GM12874 (cell line): ENCODE measurements at regions not wholly inside any gene's neighbourhood (a gene's known extent, or its start where the extent isn't known, plus 50 kb on each side); places are given as distances from the start of the nearest gene placed in this dataset.

Experiments
- CTCF ChIP-seq: IDR thresholded peaks from 2 replicates; pipeline ENCODE4 v1.5.1; 2011; ENCODE audit warnings: low read depth, mild to moderate bottlenecking, control low read depth, low read length, moderate library complexity; ENCODE audit not compliant: insufficient read depth

- no peak for TF ChIP-seq CTCF
Observed at GRCh38 chr12:113533842-113534375, 62.2 kb upstream of the LHX5 start.

DNA sequence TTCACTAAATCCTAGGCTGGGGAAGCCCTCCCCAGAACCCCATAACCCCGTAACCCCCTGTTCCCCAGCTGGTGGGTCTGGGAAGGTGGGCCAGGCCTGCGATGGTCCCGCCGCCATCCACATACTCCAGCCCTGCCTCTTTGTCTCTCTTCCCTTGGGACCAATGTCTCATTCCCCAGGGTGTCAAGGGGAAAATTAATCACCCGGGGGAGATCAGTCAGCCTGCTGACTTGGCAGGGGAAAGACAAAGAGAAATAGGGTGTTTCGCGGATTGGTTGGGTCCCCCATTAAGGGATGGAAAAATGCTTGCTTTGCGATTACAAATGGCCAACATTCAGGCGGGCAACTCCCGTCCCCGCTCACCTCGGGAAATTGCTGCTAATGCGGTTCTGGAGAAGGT is 60.6 kb upstream of the LHX5 start:
- no peak for TF ChIP-seq CTCF

- TF ChIP-seq CTCF = no peak
Observed at GRCh38 chr12:113528606-113529293, 57.1 kb upstream of the LHX5 start.

DNA sequence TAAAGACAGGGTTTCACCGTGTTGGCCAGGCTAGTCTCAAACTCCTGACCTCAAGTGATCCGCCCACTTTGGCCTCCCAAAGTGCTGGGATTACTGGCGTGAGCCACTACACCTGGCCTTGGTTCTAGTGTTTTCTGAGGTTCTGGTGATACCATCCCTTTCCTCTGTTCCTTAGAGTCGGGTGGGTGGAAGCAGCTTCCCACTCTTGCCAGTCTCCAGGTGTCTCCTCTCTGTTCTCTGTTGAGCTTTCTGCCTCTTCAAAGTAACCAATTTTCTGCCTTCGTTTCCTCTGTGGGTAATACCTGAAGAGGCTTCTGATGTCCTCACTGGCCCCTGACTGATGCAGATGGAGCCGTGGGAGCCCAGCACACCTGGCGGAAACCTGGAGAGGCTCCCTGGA is 53.4 kb upstream of the LHX5 start:
- no peak for TF ChIP-seq CTCF

DNA sequence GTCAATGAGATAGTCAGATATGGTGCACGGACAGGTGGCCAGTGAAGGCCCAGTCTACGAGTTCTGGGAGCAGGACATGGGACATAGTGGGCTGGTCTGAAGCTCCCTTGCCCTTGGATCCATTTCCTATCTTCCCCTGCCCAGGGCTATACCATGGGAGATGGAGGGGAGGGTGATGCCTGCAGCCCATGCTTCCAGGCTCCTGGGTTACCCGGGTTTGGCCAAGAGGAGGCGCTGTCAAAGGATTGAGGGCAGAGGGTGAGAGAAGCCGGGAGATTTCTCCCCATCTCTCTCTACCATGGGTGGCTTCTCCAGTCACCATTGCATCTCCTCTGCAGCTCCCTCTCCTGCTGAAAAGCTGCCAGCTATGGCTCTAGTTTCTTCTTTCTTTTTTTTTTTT is 52.8 kb upstream of the LHX5 start:
- no peak for TF ChIP-seq CTCF

DNA sequence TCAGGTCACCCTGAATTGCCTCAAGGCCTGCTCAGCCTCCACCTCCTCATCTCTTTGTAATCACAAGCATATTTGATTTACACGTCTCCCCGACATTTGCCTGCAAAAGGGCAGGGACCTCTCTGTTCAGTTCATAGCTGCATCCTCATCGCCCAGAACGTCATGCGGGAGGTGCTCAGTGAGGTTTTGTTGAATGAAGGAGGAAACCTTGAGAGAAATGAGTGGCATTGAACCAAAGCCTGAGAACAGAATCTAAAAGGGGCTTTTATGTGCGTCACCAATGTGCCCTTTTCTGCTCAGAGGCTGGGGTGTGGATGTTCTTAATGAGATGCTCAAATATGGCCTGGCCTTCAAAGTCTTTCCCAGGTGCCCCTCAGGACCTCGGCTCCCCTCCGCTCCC is 50.0 kb upstream of the LHX5 start:
- TF ChIP-seq CTCF = no peak
